CD4-positive, alpha-beta T cell treated with Interferon alpha-2 for 1 hour (primary cell): ENCODE measurements at regions not wholly inside any gene's neighbourhood (a gene's known extent, or its start where the extent isn't known, plus 50 kb on each side); places are given as distances from the start of the nearest gene placed in this dataset.
"Not testable (repeated sequence)": the region's sequence is repeated elsewhere in the genome, so short reads cannot be mapped to it uniquely, and the experiment has no call there.

Experiments used
- DNase-seq, 2 donors: peaks; one replicate each; pipeline ENCODE4 v3.0.0-alpha.2; 2020 to 2022

- DNase-seq, result no peak
Measured at GRCh38 chrX:2561456-2561855, 60.7 kb upstream of the DHRSX start.

DNA sequence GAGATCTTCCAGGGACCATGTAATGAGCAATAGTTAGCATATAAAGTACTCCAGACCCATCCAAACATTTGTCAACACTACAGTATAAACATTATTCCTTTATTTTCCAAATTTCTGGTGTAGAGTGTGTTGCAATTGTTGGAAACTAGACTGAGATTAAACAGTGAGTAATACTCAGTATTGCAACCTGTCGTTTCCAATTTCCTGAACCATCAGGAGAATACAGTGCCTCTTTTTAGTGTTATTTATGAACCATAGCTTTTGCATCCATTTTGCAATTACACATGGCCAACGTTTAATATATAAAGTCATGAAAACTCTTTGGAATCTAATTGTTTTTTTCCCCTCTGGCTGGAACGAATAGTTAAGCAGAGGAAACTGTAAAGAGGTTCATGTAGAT lies 58.3 kb upstream of the DHRSX start:
- no peak for DNase-seq

- DNase-seq, result no peak
Measured at GRCh38 chrX:2554891-2555290, 54.1 kb upstream of the DHRSX start.

- DNase-seq, result not testable (repeated sequence)
Measured at GRCh38 chrX:2554066-2554465, 53.3 kb upstream of the DHRSX start.

DNA sequence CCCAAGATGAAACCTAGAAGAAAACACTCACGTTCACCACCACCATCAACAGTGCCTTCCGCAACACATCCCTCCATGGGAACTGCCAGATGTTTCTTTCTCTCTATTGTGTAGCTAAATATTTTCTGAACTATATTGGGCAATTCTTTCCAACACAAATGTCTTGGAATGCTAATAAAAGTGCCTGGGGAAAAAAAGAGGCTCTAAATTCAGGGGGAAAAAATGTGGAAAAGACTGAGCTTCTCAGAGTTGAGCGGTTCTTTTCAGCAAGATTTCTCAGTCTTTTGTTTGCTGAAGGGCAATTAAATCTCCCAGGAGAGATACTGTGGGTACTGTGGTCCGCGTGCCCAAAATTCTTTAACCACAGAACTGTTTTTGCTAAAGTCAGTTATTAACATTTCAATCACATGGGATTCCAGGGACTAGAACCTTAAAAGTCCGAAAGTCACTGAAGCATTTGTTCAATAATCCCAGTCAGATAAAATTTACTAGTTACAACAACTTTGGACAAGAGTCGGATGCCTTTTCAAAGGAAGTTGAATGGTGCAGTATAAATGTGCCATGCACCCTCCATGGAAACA lies 51.9 kb upstream of the DHRSX start:
- DNase-seq, result no peak

DNA sequence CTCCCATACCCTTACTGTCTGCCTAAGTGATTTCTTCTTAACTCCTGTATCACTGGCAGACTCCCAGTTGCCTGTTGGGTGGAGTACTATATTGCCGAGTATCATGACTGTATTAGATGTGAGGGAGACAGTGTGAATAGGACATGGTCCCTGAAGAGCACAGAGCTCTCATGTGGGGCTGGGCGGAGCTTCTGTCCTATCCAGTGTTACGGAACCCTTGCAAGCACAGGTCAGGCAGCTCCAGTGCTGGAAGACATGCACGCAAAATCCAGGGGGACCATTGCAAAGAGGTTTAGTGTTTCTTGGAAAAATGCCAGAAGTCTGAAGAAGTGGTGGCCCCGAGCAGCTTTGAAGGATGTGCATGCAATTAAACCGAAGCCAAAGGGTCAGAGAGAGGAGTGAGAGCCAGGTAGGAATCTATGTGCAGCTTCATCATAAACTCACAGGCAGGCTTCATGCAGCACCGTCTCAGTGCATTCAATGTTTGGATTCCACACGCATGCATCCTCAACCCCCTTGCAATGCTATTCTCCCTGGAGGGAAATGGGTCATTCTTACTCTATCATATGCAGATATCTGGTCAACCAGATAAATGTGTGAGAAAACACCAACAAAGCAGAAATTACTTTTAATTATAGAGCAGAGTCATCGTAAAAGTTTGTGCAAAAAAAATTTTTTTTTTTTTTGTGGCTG lies 49.7 kb upstream of the DHRSX start:
- no peak for DNase-seq
